Neural cell (in vitro differentiated cells): ENCODE measurements at regions not wholly inside any gene's neighbourhood (a gene's known extent, or its start where the extent isn't known, plus 50 kb on each side); places are given as distances from the start of the nearest gene placed in this dataset.

Source experiments
- H2AFZ ChIP-seq: fragments of 200-600, 300-800 bp; sonication (generic), shearing (Covaris generic); 2 replicates; pipeline ENCODE4 v1.6.0; 2014; ENCODE audit warnings: low read depth, mild to moderate bottlenecking, antibody characterized with exemption, low read length, moderate library complexity
- H3F3A ChIP-seq: fragments of 200-600 bp; shearing (Covaris generic); 2 replicates; pipeline ENCODE4 v1.6.1; 2016; ENCODE audit warnings: mild to moderate bottlenecking, moderate library complexity, mixed read lengths, antibody characterized with exemption, low read length; ENCODE audit not compliant: insufficient read depth, poor library complexity, severe bottlenecking
- H3K27ac ChIP-seq: fragments of 200-600, 300-800 bp; sonication (generic), shearing (Covaris generic); 2 replicates; pipeline ENCODE4 v1.5.1; 2014; ENCODE audit warnings: mild to moderate bottlenecking, low read length, moderate library complexity
- H3K27me3 ChIP-seq: fragments of 300-800, 200-600 bp; sonication (generic), shearing (Covaris generic); 2 replicates; pipeline ENCODE4 v1.6.0; 2014; ENCODE audit warnings: mild to moderate bottlenecking, low read depth, low read length, moderate library complexity; ENCODE audit not compliant: insufficient read depth
- H3K36me3 ChIP-seq: fragments of 300-800, 200-600 bp; sonication (generic), shearing (Covaris generic); 2 replicates; pipeline ENCODE4 v1.5.1; 2014; ENCODE audit warnings: mild to moderate bottlenecking, antibody characterized with exemption, low read length, moderate library complexity; ENCODE audit not compliant: insufficient read depth
- H3K4me2 ChIP-seq: fragments of 300-800, 200-600 bp; sonication (generic), shearing (Covaris generic); 2 replicates; pipeline ENCODE4 v1.6.0; 2014; ENCODE audit warnings: mild to moderate bottlenecking, low read length
- H3K4me3 ChIP-seq: fragments of 300-800, 200-600 bp; sonication (generic), shearing (Covaris generic); 2 replicates; pipeline ENCODE4 v1.5.1; 2014; ENCODE audit warnings: mild to moderate bottlenecking, low read length, moderate library complexity
- H3K79me2 ChIP-seq: fragments of 200-600 bp; shearing (Covaris generic); replicated peaks from 2 replicates; pipeline ENCODE4 v1.6.0; 2014; ENCODE audit warnings: mild to moderate bottlenecking, low read length, moderate library complexity; ENCODE audit not compliant: insufficient read depth
- H3K9ac ChIP-seq: fragments of 300-800, 200-600 bp; sonication (generic), shearing (Covaris generic); 2 replicates; pipeline ENCODE4 v1.6.1; 2016; ENCODE audit warnings: mild to moderate bottlenecking, low read length, mixed read lengths
- H3K9me2 ChIP-seq: fragments of 200-600 bp; shearing (Covaris generic); 2 replicates; pipeline ENCODE4 v1.6.1; 2016; ENCODE audit warnings: mild to moderate bottlenecking, low read length, mixed read lengths; ENCODE audit not compliant: insufficient read depth
- H3K9me3 ChIP-seq: fragments of 200-600, 300-800 bp; sonication (generic), shearing (Covaris generic); 2 replicates; pipeline ENCODE4 v1.6.1; 2016; ENCODE audit warnings: mild to moderate bottlenecking, mixed run types, low read length, moderate library complexity, mixed read lengths
- H4K20me1 ChIP-seq: fragments of 200-600 bp; shearing (Covaris generic); 2 replicates; pipeline ENCODE4 v1.6.1; 2016; ENCODE audit warnings: mild to moderate bottlenecking, mixed run types; ENCODE audit not compliant: insufficient read depth
- EP300 ChIP-seq: fragments of 450-650 bp; conservative IDR thresholded peaks from 2 replicates; pipeline ENCODE4 v1.6.1; 2014; ENCODE audit warnings: antibody characterized with exemption, mild to moderate bottlenecking, moderate library complexity; ENCODE audit not compliant: poor library complexity, severe bottlenecking
- EZH2 ChIP-seq: fragments of 200-600, 300-800 bp; shearing (Covaris generic), sonication (generic); IDR thresholded peaks from 2 replicates; pipeline ENCODE4 v1.6.1; 2014; ENCODE audit warnings: antibody characterized with exemption, low read length, borderline replicate concordance, mild to moderate bottlenecking; ENCODE audit not compliant: insufficient read depth, poor library complexity, severe bottlenecking
- MXI1 ChIP-seq: fragments of 450-650 bp; conservative IDR thresholded peaks from 2 replicates; pipeline ENCODE4 v1.6.1; 2014; ENCODE audit warnings: antibody characterized with exemption, mild to moderate bottlenecking; ENCODE audit not compliant: poor library complexity, severe bottlenecking
- POLR2AphosphoS5 ChIP-seq: IDR thresholded peaks from 2 replicates; pipeline ENCODE4 v1.6.1; 2012
- RAD21 ChIP-seq: fragments of 450-650 bp; conservative IDR thresholded peaks from 2 replicates; pipeline ENCODE4 v1.6.1; 2014; ENCODE audit warnings: antibody characterized with exemption, mild to moderate bottlenecking, moderate library complexity
- SMC3 ChIP-seq: fragments of 450-650 bp; conservative IDR thresholded peaks from 2 replicates; pipeline ENCODE4 v1.6.1; 2014; ENCODE audit warnings: antibody characterized with exemption, mild to moderate bottlenecking, moderate library complexity; ENCODE audit not compliant: poor library complexity
- TAF1 ChIP-seq: IDR thresholded peaks from 2 replicates; pipeline ENCODE4 v1.6.1; 2012; ENCODE audit warnings: low read depth
- TF ChIP-seq, protein P1 (sequence below): IDR thresholded peaks from 2 replicates; pipeline ENCODE4 v1.6.1; 2012; ENCODE audit warnings: borderline replicate concordance
- TF ChIP-seq, protein P2 (sequence below): fragments of 450-650 bp; IDR thresholded peaks from 2 replicates; pipeline ENCODE4 v1.5.1; 2014; ENCODE audit warnings: antibody characterized with exemption, mild to moderate bottlenecking, moderate library complexity; ENCODE audit not compliant: poor library complexity, severe bottlenecking

DNA sequence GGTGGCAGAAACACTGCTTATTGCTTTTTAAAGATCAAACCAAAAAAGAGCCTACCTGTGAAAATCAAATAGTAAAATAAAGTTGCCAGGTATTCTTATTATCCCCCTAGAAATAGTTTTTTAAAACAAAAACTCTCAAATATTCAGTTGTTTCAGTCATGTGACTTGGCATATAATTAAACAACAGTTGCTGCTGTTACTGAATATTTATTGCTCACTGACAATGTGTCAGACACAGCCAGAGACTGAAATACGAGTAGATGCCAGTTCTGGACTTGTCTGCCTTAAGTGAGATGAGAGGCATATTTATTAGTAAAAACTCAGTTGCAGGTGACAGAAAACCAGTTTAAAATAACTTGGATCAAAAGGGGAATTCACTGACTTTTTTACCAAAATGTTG lies 106.0 kb upstream of the RAB12 start:
- Histone ChIP-seq H3K36me3 (no peaks in the 10 kb centered on the region), H3K4me3 (no peak overlapping the region), H3K27ac (no peak overlapping the region), H4K20me1 (no peaks in the 10 kb centered on the region), H3K9me3 (no peaks in the 10 kb centered on the region), H2AFZ (no peak overlapping the region), H3K27me3 (no peaks in the 10 kb centered on the region), H3F3A (no peaks in the 10 kb centered on the region), H3K9me2 (no peaks in the 10 kb centered on the region), H3K79me2 (no peaks in the 10 kb centered on the region), H3K9ac (no peak overlapping the region), H3K4me2 (no peak overlapping the region)
- TF ChIP-seq, protein P1, sequence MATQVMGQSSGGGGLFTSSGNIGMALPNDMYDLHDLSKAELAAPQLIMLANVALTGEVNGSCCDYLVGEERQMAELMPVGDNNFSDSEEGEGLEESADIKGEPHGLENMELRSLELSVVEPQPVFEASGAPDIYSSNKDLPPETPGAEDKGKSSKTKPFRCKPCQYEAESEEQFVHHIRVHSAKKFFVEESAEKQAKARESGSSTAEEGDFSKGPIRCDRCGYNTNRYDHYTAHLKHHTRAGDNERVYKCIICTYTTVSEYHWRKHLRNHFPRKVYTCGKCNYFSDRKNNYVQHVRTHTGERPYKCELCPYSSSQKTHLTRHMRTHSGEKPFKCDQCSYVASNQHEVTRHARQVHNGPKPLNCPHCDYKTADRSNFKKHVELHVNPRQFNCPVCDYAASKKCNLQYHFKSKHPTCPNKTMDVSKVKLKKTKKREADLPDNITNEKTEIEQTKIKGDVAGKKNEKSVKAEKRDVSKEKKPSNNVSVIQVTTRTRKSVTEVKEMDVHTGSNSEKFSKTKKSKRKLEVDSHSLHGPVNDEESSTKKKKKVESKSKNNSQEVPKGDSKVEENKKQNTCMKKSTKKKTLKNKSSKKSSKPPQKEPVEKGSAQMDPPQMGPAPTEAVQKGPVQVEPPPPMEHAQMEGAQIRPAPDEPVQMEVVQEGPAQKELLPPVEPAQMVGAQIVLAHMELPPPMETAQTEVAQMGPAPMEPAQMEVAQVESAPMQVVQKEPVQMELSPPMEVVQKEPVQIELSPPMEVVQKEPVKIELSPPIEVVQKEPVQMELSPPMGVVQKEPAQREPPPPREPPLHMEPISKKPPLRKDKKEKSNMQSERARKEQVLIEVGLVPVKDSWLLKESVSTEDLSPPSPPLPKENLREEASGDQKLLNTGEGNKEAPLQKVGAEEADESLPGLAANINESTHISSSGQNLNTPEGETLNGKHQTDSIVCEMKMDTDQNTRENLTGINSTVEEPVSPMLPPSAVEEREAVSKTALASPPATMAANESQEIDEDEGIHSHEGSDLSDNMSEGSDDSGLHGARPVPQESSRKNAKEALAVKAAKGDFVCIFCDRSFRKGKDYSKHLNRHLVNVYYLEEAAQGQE = no peak
- TF ChIP-seq, protein P2, sequence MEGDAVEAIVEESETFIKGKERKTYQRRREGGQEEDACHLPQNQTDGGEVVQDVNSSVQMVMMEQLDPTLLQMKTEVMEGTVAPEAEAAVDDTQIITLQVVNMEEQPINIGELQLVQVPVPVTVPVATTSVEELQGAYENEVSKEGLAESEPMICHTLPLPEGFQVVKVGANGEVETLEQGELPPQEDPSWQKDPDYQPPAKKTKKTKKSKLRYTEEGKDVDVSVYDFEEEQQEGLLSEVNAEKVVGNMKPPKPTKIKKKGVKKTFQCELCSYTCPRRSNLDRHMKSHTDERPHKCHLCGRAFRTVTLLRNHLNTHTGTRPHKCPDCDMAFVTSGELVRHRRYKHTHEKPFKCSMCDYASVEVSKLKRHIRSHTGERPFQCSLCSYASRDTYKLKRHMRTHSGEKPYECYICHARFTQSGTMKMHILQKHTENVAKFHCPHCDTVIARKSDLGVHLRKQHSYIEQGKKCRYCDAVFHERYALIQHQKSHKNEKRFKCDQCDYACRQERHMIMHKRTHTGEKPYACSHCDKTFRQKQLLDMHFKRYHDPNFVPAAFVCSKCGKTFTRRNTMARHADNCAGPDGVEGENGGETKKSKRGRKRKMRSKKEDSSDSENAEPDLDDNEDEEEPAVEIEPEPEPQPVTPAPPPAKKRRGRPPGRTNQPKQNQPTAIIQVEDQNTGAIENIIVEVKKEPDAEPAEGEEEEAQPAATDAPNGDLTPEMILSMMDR = no peak
- TF ChIP-seq TAF1 (no peak), EP300 (no peak), POLR2AphosphoS5 (no peak), SMC3 (no peak)

DNA sequence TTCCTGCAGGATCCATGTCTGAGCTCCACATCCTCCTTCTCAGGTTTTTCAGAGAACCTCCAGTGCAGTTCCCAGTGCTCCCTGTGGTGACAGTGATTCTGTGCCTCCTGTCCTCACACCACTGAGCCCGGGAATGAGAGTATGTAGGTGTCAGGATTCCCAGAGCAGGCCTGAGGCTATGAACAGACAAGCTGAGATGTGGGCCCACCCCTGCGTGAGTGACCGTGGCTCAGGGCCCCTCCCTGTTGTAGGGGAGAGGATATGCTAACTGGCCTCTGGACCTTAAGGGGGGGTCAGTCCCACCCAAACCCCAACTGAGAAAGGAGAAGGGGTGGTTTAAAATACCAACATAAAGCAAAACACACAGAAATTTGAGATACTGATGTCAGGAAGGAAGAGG lies 104.8 kb upstream of the RAB12 start:
- Histone ChIP-seq H3F3A (no peaks in the 10 kb centered on the region), H3K9me3 (no peaks in the 10 kb centered on the region), H3K79me2 (no peaks in the 10 kb centered on the region), H2AFZ (no peak overlapping the region), H3K9me2 (no peaks in the 10 kb centered on the region), H3K27me3 (no peaks in the 10 kb centered on the region), H3K9ac (no peak overlapping the region), H3K27ac (no peak overlapping the region), H3K4me3 (no peak overlapping the region), H3K4me2 (no peak overlapping the region), H3K36me3 (no peaks in the 10 kb centered on the region), H4K20me1 (no peaks in the 10 kb centered on the region)
- TF ChIP-seq, protein P1 = no peak
- TF ChIP-seq MXI1 = no peak
- TF ChIP-seq SMC3 = no peak
- no peak for TF ChIP-seq EZH2
- TF ChIP-seq RAD21 = no peak
- TF ChIP-seq POLR2AphosphoS5 = no peak
- TF ChIP-seq, protein P2 = no peak
- no peak for TF ChIP-seq TAF1
- TF ChIP-seq EP300 = no peak
